ENCODE measurements at regions not wholly inside any gene's neighbourhood (a gene's known extent, or its start where the extent isn't known, plus 50 kb on each side); places are given as distances from the start of the nearest gene placed in this dataset.

DNA sequence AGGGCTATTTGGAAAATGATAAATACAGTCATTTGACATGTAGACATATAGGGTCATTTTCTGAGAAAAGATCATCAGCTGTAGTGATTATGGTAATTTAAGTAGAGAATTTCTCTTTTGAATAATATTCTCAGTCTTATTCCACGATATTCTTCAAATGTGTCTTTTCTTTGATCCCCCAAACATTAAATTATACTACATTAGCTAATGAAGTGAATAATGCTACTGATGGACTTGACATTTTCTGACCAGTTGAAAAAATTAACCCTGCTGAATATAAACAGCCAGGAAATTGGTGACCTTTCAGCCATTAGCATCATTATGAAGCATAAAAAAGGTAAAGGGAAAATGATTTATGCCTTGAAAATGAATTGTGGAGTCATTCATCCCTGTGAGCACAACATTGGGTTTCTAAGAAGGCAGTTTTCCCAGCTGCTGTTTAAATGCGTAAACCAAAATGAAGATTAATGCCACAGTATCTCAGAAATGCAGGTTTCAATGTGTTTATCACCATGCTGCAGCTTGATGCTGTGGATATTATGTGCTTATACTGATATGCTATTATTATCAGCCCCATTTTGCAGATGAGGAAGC is 489.1 kb downstream of the KCTD16 start:
- H3K79me2 ChIP-seq (ENCODE audit: insufficient read depth, low read length): no peaks in the 10 kb centered on the region
- no peak overlapping the region for H3K4me3 ChIP-seq (ENCODE audit: low read depth in 1 of 2, low read length in 2 of 2)
- H3K27ac ChIP-seq (ENCODE audit: low read length): no peak overlapping the region
- no peaks in the 10 kb centered on the region for H4K20me1 ChIP-seq (ENCODE audit: insufficient read depth, low read length)
- no peak overlapping the region for H2AFZ ChIP-seq (ENCODE audit: low read depth, low read length)
- TF ChIP-seq, protein P1, sequence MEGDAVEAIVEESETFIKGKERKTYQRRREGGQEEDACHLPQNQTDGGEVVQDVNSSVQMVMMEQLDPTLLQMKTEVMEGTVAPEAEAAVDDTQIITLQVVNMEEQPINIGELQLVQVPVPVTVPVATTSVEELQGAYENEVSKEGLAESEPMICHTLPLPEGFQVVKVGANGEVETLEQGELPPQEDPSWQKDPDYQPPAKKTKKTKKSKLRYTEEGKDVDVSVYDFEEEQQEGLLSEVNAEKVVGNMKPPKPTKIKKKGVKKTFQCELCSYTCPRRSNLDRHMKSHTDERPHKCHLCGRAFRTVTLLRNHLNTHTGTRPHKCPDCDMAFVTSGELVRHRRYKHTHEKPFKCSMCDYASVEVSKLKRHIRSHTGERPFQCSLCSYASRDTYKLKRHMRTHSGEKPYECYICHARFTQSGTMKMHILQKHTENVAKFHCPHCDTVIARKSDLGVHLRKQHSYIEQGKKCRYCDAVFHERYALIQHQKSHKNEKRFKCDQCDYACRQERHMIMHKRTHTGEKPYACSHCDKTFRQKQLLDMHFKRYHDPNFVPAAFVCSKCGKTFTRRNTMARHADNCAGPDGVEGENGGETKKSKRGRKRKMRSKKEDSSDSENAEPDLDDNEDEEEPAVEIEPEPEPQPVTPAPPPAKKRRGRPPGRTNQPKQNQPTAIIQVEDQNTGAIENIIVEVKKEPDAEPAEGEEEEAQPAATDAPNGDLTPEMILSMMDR (IDR thresholded peaks at IDR 0.05; ENCODE audit: borderline replicate concordance, extremely low read depth, low read length, poor library complexity, severe bottlenecking): no peak
- no peaks in the 10 kb centered on the region for H3K9me3 ChIP-seq (ENCODE audit: insufficient read depth, low read length, severe bottlenecking)
- no peaks in the 10 kb centered on the region for H3K36me3 ChIP-seq (ENCODE audit: insufficient read depth, low read length)
- no peak overlapping the region for H3K4me2 ChIP-seq (ENCODE audit: insufficient read depth, low read length)
- DNase-seq: no peak
- H3K27me3 ChIP-seq (ENCODE audit: insufficient read depth, low read length, poor library complexity): peaks cover 2% of the 10 kb centered on the region
- H3K9ac ChIP-seq (ENCODE audit: low read depth, low read length): no peak overlapping the region
- ATAC-seq (ENCODE audit: insufficient read depth, low read depth): no peak
- no peaks in the 10 kb centered on the region for H3K4me1 ChIP-seq (ENCODE audit: insufficient read depth, low read length)

DNA sequence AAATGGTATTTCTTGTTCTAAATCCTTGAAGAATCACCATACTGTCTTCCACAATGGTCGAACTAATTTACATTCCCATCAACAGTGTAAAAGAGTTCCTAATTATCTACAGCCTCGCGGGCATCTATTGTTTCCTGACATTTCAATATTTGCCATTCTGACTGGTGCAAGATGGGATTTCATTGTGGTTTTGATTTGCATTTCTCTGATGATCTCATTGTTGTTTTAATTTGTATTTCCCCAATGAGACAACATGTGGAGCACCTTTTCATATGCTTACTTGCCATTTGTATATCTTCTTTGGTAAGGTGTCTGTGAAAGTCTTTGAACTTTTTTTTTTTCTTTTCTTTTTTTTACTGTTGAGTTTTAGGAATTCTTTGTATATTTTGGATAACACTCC is 473.6 kb downstream of the KCTD16 start:
- Histone ChIP-seq H3K27me3 (ENCODE audit: insufficient read depth, low read length, poor library complexity) (no peaks in the 10 kb centered on the region), H3K4me1 (ENCODE audit: insufficient read depth, low read length) (no peaks in the 10 kb centered on the region), H3K36me3 (ENCODE audit: insufficient read depth, low read length) (no peaks in the 10 kb centered on the region), H3K9ac (ENCODE audit: low read depth, low read length) (no peak overlapping the region), H3K4me3 (ENCODE audit: low read depth in 1 of 2, low read length in 2 of 2) (no peak overlapping the region), H3K27ac (ENCODE audit: low read length) (no peak overlapping the region), H3K79me2 (ENCODE audit: insufficient read depth, low read length) (no peaks in the 10 kb centered on the region), H3K9me3 (ENCODE audit: insufficient read depth, low read length, severe bottlenecking) (no peaks in the 10 kb centered on the region), H3K4me2 (ENCODE audit: insufficient read depth, low read length) (no peak overlapping the region), H2AFZ (ENCODE audit: low read depth, low read length) (no peak overlapping the region), H4K20me1 (ENCODE audit: insufficient read depth, low read length) (no peaks in the 10 kb centered on the region)
- TF ChIP-seq EZH2 (IDR thresholded peaks at IDR 0.05; ENCODE audit: borderline replicate concordance, low read depth, low read length, severe bottlenecking): no peak
- TF ChIP-seq, protein P1 (IDR thresholded peaks at IDR 0.05; ENCODE audit: borderline replicate concordance, extremely low read depth, low read length, poor library complexity, severe bottlenecking): no peak
- ATAC-seq (ENCODE audit: insufficient read depth, low read depth): no peak
- no peak for DNase-seq

DNA sequence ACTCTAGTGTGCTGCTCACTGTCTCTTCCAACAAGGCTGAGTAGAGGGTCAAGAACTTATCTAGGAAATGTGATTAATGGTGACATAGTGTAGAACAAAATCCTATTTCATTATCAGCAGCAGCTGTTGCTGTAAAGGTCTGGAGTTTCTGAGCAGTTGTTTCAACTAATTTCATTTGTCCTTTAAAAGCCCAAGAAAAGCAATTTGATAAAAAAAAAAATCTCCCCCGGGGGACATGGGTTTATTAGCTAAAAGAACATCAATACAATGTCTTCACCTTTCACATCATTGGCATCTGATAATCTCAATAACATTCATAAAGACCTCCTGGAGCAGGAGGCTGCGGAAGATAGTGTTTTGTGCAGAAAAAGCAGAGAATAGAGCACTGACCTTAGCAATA is 468.1 kb downstream of the KCTD16 start:
- Histone ChIP-seq H3K79me2 (ENCODE audit: insufficient read depth, low read length) (no peaks in the 10 kb centered on the region), H3K4me1 (ENCODE audit: insufficient read depth, low read length) (no peaks in the 10 kb centered on the region), H3K27me3 (ENCODE audit: insufficient read depth, low read length, poor library complexity) (no peaks in the 10 kb centered on the region), H3K27ac (ENCODE audit: low read length) (no peak overlapping the region), H3K36me3 (ENCODE audit: insufficient read depth, low read length) (no peaks in the 10 kb centered on the region), H3K4me2 (ENCODE audit: insufficient read depth, low read length) (no peak overlapping the region), H2AFZ (ENCODE audit: low read depth, low read length) (no peak overlapping the region), H3K9ac (ENCODE audit: low read depth, low read length) (no peak overlapping the region), H3K9me3 (ENCODE audit: insufficient read depth, low read length, severe bottlenecking) (no peaks in the 10 kb centered on the region), H3K4me3 (ENCODE audit: low read depth in 1 of 2, low read length in 2 of 2) (no peak overlapping the region), H4K20me1 (ENCODE audit: insufficient read depth, low read length) (no peaks in the 10 kb centered on the region)
- no peak for ATAC-seq (ENCODE audit: insufficient read depth, low read depth)
- no peak for DNase-seq
- no peak for TF ChIP-seq EZH2 (IDR thresholded peaks at IDR 0.05; ENCODE audit: borderline replicate concordance, low read depth, low read length, severe bottlenecking)
- TF ChIP-seq, protein P1 (IDR thresholded peaks at IDR 0.05; ENCODE audit: borderline replicate concordance, extremely low read depth, low read length, poor library complexity, severe bottlenecking): no peak

DNA sequence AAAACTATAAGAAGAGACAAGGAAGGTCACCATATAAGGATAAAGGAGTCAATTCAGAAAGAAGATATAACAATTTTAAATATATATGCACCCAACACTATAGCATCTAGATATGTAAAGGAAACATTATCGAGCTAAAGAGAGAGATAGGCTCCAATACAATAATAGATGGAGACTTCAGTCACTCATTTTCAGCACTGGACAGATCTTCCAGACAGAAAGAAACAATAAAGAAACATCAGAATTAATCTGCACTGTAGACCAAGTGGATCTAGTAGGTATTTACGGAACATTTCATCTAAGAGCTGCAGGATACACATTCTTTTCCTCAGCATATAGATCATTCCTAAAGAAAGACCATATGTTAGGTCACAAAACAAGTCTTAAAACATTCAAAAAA is 463.5 kb downstream of the KCTD16 start:
- Histone ChIP-seq H2AFZ (ENCODE audit: low read depth, low read length) (no peak overlapping the region), H3K4me1 (ENCODE audit: insufficient read depth, low read length) (no peaks in the 10 kb centered on the region), H3K4me2 (ENCODE audit: insufficient read depth, low read length) (no peak overlapping the region), H3K36me3 (ENCODE audit: insufficient read depth, low read length) (no peaks in the 10 kb centered on the region), H4K20me1 (ENCODE audit: insufficient read depth, low read length) (no peaks in the 10 kb centered on the region), H3K9ac (ENCODE audit: low read depth, low read length) (no peak overlapping the region), H3K27ac (ENCODE audit: low read length) (no peak overlapping the region), H3K79me2 (ENCODE audit: insufficient read depth, low read length) (no peaks in the 10 kb centered on the region), H3K9me3 (ENCODE audit: insufficient read depth, low read length, severe bottlenecking) (peaks cover 12% of the 10 kb centered on the region), H3K4me3 (ENCODE audit: low read depth in 1 of 2, low read length in 2 of 2) (no peak overlapping the region), H3K27me3 (ENCODE audit: insufficient read depth, low read length, poor library complexity) (no peaks in the 10 kb centered on the region)
- no peak for TF ChIP-seq EZH2 (IDR thresholded peaks at IDR 0.05; ENCODE audit: borderline replicate concordance, low read depth, low read length, severe bottlenecking)
- TF ChIP-seq, protein P1 (IDR thresholded peaks at IDR 0.05; ENCODE audit: borderline replicate concordance, extremely low read depth, low read length, poor library complexity, severe bottlenecking): no peak
- ATAC-seq (ENCODE audit: insufficient read depth, low read depth): no peak
- no peak for DNase-seq
